GM20431 (cell line): ENCODE measurements at regions not wholly inside any gene's neighbourhood (a gene's known extent, or its start where the extent isn't known, plus 50 kb on each side); places are given as distances from the start of the nearest gene placed in this dataset.
"Not testable (repeated sequence)": the region's sequence is repeated elsewhere in the genome, so short reads cannot be mapped to it uniquely, and the experiment has no call there.

ENCODE experiments used
- in situ Hi-C: fragments of 300-500 bp; cut with MseI, MboI; formaldehyde crosslinking; loops from one replicate; pipeline ENCODE4 v1.15.0; 2020; ENCODE audit warnings: low sequenced_read_pairs; ENCODE audit not compliant: unreplicated experiment

GRCh38 chr2:156254637-156255067, 77.9 kb downstream of the NR4A2 start:
- in situ Hi-C loops: not testable (repeated sequence)

DNA sequence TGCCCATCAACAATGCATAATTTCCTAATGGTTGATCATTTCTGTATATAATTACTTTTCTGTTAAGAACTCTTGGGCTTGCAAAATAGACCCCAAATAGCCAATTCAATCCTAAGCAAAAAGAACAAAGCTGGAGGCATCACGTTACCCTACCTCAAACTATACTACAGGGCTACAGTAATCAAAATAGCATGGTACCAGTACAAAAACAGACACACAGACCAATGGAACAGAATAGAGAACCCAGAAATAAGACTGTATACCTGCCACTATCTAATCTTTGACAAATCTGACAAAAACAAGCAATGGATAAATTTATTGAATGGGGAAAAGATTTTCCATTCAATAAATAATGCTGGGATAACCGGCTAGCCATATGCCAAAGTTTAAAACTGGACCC, 78.8 kb downstream of the NR4A2 start:
- in situ Hi-C loops: no loop called here

DNA sequence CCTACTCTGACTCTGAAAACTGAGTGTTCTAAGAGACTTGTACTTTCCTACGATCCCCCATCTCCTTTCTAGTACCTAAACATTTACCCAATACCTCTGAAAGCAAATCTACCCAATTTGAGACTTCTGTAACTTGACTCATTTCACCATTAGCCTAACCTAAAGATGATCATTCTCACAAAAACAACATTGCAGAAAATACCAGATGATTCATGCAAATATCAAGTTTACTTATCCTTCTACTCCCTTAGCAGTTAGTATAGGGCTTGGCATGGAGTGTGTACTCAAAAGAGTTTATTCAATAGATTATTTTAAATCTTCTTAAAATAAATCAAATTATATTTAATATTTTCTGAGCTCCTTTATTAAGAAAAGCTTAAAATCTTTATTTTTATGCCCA, 89.6 kb downstream of the NR4A2 start:
- in situ Hi-C loops: no loop called here

DNA sequence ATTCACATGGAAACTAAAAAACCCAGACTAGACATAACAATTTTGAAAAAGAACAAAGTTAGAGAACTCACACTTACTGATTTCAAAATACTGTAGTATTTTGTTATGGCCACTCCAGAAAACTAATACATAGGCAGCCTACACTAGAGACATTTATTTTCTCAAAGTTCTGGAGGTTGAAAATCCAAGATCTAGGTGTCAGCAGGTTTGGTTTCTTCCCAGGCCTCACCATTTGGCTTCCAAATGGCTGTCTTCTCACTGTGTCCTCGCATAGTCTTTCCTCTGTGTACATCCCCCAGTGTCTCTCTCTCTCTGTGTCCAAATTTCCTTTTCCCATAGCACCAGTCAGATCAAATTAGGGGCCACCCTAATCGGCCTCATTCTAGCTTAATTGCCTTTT, 95.0 kb downstream of the NR4A2 start:
- in situ Hi-C loops: no loop called here

- in situ Hi-C loops: no loop called here
Observed at GRCh38 chr2:156229724-156230362, 102.7 kb downstream of the NR4A2 start.

DNA sequence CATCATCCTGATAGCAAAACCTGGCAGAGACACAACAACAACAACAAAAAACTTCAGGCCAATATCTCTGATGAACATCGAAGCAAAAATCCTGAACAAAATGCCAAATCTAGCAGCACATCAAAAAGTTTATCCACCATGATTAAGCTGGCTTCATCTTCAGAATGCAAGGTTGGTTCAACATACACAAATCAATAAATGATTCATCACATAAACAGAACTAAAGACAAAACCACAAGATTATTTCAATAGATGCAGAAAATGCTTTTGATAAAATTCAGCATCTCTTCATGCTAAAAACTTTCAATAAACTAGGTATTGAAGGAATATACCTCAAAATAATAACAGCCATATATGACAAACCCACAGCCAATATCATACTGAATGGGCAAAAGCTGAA, 109.2 kb downstream of the NR4A2 start:
- in situ Hi-C loops: not testable (repeated sequence)

DNA sequence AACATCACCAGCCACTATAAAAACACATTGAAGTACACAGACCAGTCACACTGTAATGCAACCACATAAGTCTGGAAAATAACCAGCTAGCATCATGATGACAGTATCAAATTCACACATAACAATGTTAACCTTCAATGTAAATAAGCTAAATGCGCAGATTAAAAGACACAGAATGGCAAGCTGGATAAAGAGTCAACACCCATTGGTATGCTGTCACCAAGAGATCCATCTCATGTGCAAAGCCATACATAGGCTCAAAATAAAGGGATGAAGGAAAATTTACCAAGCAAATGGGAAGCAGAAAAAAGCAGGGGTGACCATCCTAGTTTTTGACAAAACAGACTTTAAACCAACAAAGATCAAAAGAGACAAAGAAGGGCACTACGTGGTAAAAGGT, 110.8 kb downstream of the NR4A2 start:
- in situ Hi-C loops: no loop called here

- in situ Hi-C loops: no loop called here
Observed at GRCh38 chr2:156219491-156220100, 112.9 kb downstream of the NR4A2 start.

GRCh38 chr2:156215656-156216055, 116.9 kb downstream of the NR4A2 start:
- in situ Hi-C loops: no loop called here

GRCh38 chr2:156211318-156211717, 121.2 kb downstream of the NR4A2 start:
- in situ Hi-C loops: no loop called here

GRCh38 chr2:156206355-156206754, 126.2 kb downstream of the NR4A2 start:
- in situ Hi-C loops: no loop called here

DNA sequence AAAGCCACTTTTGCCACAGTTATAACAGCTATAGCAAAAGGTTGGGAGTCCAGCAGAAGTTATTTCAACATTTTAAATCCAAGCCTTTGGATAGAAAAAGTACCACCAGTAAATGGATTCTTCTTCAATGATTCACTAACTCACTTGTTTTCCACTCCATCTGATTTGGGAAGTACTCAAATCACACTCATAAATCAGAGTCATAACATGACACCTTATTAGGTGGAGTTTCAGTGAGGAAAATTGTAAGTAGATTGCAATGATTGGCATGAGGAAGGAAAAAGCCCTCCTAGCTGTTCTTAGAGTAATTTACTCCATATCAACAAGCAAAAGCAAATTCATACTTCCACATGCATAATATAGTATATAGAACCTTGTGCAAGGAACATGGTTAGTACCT, 132.9 kb downstream of the NR4A2 start:
- in situ Hi-C loops: no loop called here

DNA sequence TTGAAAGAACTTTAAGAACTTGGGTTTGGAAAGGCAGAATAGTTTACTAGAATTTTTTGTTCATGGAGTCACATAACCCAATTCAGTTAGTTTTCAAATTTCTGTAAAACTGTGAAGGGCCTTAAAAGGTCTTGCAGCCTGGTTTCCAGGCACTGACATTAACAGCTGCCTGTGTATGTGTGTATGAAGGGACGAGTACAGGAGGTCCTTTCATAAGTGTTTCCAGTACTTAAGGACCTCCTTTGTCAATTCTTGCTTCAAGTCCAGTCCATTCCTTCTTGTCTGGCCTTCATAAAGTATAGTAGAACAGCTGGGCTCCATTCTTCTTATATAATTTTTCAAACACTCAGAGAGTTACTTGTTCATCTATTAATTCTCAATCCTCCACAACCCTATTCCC, 136.5 kb downstream of the NR4A2 start:
- in situ Hi-C loops: no loop called here

DNA sequence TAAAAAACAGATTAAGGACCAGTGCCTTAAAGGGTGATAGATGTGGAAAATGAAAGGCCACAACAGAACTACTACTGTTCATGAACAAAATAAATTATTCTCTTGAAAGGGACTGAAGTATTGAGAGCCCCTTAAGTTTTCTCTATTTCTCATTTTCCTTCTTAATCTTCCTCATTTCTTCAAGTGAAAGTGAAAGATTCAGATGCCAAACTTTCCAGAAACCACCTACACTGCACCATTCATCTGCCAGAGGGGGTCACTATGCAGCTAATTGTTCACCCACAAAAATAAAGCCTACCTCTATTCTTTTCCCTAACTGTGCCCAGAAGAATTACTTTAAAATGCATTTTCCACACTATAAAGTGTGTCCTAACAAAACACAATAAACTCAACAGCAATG, 140.1 kb downstream of the NR4A2 start:
- in situ Hi-C loops: no loop called here

GRCh38 chr2:156191527-156191926, 141.0 kb downstream of the NR4A2 start:
- in situ Hi-C loops: no loop called here

DNA sequence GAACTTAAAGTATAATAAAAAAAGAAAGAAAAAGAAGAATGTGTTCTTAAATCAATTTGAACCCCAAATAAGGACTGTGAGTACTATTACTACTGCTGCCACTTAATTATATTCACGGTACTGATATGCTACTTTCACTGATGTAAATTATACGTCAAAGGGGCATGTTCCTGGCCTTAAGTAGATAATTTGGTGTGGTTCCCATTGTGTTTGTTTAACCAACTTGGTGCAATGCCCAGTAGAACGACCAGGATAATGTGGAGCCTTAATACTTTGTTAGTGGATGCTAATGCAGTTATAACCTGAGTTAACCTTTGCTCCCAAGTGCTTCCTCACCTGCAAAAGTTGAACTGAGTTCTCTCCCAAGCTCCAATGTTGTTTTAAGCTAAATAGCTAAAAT, 142.0 kb downstream of the NR4A2 start:
- in situ Hi-C loops: no loop called here

GRCh38 chr2:156189584-156189983, 142.9 kb downstream of the NR4A2 start:
- in situ Hi-C loops: no loop called here

DNA sequence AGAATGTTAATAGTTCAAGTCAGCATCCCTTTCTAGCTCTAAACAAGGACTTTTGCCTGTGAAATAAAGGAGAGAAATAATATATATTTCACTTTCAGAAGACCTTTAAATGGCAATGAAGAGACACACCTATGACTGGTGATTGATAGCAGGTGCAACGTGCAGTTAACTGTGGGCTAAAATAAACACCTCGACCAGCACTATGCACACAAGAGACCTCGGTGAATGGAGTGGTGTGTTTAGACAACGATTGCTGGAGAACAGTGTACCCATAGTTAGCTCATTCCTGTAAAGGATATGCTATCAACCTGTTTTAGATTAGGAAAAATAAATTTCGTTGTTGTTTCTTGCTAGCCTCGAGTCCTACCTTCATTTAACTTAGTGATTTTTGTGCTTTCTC, 143.4 kb downstream of the NR4A2 start:
- in situ Hi-C loops: no loop called here

DNA sequence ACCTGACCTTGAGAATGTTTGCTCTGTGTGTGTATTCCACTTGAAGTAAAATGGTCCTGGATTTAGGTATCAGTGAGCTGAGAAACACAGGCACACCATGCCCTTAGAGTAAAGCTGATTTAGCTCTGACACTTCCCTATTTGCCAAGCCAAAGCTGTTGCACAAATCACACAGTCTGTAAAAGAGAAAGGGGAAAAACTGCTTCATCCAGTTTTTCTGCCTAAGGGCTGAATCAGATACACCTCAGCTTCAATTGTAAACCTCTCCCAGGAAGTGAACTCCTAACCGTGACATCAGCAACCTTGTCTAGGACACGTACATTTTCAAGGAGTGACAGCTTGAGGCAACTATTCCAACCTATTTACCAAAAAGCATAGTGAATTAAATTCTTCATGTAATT, 150.4 kb downstream of the NR4A2 start:
- in situ Hi-C loops: no loop called here

- in situ Hi-C loops: no loop called here
Observed at GRCh38 chr2:156181208-156181607, 151.3 kb downstream of the NR4A2 start.

DNA sequence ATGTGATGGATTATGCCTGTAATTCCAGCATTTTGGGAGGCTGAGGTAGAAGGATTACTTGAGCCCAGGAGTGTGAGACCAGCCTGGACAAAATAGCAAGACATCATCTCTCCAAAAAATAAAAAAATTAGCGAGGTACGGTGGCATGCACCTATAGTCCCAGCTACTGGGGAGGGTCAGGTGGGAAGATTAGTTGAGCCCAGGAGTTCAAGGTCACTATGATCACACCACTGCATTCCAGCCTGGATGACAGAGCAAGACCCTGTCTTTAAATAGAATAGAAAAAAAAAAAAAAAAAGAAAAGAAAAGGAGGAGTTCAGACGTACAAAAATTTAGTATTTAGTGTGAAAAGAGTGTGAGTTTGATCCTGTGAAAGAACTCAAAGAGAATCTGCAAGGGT, 154.9 kb downstream of the NR4A2 start:
- in situ Hi-C loops: no loop called here

DNA sequence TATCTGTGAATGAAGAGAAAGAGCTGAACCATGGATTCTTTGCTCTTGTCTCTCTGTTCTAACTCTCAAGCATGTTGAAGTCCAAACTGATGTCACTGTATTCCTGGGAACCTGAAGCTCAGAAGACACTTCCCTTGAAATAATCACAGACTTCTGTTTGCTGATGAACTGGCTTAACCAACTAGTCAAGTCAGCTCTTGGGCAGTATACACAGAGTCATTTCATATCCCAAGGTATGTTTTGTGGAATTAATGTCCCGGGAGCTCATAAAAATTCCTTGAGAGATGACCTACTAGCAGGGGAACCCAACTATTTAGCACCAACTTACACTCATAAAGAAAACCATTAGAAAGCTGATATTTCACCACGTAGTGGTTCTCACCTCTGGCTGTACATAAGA, 156.6 kb downstream of the NR4A2 start:
- in situ Hi-C loops: no loop called here
